Body of pancreas (tissue), 4 donors: ENCODE measurements at regions not wholly inside any gene's neighbourhood (a gene's known extent, or its start where the extent isn't known, plus 50 kb on each side); places are given as distances from the start of the nearest gene placed in this dataset.
"Not testable (repeated sequence)": the region's sequence is repeated elsewhere in the genome, so short reads cannot be mapped to it uniquely, and the experiment has no call there.

Experiments
- ATAC-seq: fragments of 150-250 bp; one replicate; pipeline ENCODE4 v1.9.1; 2016
- DNase-seq, 4 donors: peaks; one replicate each; pipeline ENCODE4 v3.0.0-alpha.2; 2019
- H3K27ac ChIP-seq, 4 donors: fragments of 200-600 bp; sonication (generic); 1 replicate in 3 of 4; 2 replicates in 1 of 4; pipeline versions ENCODE4 v1.5.1 to v1.6.1; 2016 to 2019; ENCODE audit warnings: mild to moderate bottlenecking in 1 of 4, mixed read lengths in 1 of 4, moderate library complexity in 1 of 4
- H3K27me3 ChIP-seq, 2 donors: fragments of 200-600 bp; sonication (generic); one replicate each; pipeline ENCODE4 v1.6.0; 2016; ENCODE audit warnings: mild to moderate bottlenecking in 1 of 2
- H3K36me3 ChIP-seq, 2 donors: fragments of 200-600 bp; sonication (generic); replicated peaks in 1 of 2; 2 replicates each; pipeline ENCODE4 v1.5.1; 2016; ENCODE audit warnings: low read depth in 2 of 2; ENCODE audit not compliant: insufficient read depth in 1 of 2
- H3K4me1 ChIP-seq: fragments of 200-600 bp; sonication (generic); one replicate; pipeline ENCODE4 v1.6.0; 2016
- H3K4me3 ChIP-seq, 2 donors: fragments of 200-600 bp; sonication (generic); 1 replicate in 1 of 2; 2 replicates in 1 of 2; pipeline ENCODE4 v1.5.1; 2016 to 2019
- H3K9me3 ChIP-seq, 3 donors: fragments of 200-600 bp; sonication (generic); 1 replicate in 2 of 3; 2 replicates in 1 of 3; pipeline ENCODE4 v1.5.1; 2016
- POLR2A ChIP-seq, 3 donors: fragments of 450-650 bp; IDR thresholded peaks; one replicate each; pipeline ENCODE4 v1.6.1; 2016; ENCODE audit warnings: antibody characterized with exemption in 3 of 3, mild to moderate bottlenecking in 2 of 3
- WGBS, 2 donors: methylation state at CpG; one replicate each; pipeline ENCODE4 v1.1.5; 2017; 5-methylcytosine and 5-hydroxymethylcytosine counted together
- intact Hi-C: fragments of 100-400 bp; cut with DNase I; formaldehyde crosslinking; loops from one replicate; pipeline ENCODE4 v1.15.1; 2023
- TF ChIP-seq, protein P1 (sequence below), 7 experiments: fragments of 450-650 bp in 4 of 7; fragments of 200-600 bp in 3 of 7; sonication (generic) in 3 of 7; IDR thresholded peaks; one replicate each; pipeline ENCODE4 v1.5.1; 2016 to 2019; ENCODE audit warnings: antibody characterized with exemption in 7 of 7

DNA sequence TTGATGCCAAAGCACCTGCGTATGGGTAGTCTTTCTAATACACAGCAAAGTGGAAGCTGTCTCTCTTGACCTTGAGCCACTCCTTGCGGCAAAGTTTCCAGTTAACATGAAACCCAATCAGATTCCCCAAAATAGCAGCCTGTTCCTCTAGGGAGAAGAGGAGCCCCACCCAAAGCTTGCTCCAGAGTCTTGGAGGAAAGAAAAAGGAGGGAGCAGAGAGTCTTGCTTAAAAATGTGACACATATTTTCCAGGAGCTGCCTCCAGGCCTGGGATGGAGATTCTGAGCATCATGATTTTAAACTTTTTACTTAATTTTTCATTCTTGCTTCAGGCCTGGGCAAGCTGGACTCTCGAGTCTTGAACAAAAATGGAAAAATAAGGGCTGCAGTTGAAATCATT, 223.5 kb upstream of the TNC start:
- intact Hi-C loops: no loop called here
- Histone ChIP-seq H3K27ac (no peak overlapping the region), H3K36me3 (no peaks in the 10 kb centered on the region), H3K4me3 (no peak overlapping the region), H3K4me1 (no peaks in the 10 kb centered on the region), H3K27me3 (no peaks in the 10 kb centered on the region), H3K9me3 (no peaks in the 10 kb centered on the region)
- TF ChIP-seq POLR2A (IDR thresholded peaks at IDR 0.05): no peak
- TF ChIP-seq, protein P1, sequence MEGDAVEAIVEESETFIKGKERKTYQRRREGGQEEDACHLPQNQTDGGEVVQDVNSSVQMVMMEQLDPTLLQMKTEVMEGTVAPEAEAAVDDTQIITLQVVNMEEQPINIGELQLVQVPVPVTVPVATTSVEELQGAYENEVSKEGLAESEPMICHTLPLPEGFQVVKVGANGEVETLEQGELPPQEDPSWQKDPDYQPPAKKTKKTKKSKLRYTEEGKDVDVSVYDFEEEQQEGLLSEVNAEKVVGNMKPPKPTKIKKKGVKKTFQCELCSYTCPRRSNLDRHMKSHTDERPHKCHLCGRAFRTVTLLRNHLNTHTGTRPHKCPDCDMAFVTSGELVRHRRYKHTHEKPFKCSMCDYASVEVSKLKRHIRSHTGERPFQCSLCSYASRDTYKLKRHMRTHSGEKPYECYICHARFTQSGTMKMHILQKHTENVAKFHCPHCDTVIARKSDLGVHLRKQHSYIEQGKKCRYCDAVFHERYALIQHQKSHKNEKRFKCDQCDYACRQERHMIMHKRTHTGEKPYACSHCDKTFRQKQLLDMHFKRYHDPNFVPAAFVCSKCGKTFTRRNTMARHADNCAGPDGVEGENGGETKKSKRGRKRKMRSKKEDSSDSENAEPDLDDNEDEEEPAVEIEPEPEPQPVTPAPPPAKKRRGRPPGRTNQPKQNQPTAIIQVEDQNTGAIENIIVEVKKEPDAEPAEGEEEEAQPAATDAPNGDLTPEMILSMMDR (IDR thresholded peaks at IDR 0.05): no peak
- 52 to 58% methylated on average over 3 of the region's 3 CpGs for WGBS, 2 donors
- ATAC-seq: no peak
- peak in 1 of 4 donors; percentile 2 for DNase-seq

DNA sequence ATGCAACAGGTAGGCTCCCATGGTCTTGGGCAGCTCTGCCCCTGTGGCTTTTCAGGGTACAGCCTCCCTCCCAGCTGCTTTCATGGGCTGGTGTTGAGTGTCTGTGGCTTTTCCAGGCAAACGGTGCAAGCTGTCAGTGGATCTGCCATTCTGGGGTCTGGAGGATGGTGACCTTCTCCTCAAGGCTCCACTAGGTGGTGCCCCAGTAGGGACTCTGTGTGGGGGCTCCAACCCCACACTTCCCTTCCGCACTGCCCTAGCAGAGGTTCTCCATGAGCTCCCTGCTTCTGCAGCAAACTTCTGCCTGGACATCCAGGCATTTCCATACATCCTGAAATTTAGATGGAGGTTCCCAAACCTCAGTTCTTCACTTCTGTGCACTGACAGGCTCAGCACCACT, 229.8 kb upstream of the TNC start:
- intact Hi-C loops, H3K27ac ChIP-seq, H3K36me3 ChIP-seq, H3K4me3 ChIP-seq, H3K27me3 ChIP-seq, H3K9me3 ChIP-seq, H3K4me1 ChIP-seq, DNase-seq, ATAC-seq: not testable (repeated sequence)
- 66 to 86% methylated on average over 2 of the region's 2 CpGs for WGBS, 2 donors

DNA sequence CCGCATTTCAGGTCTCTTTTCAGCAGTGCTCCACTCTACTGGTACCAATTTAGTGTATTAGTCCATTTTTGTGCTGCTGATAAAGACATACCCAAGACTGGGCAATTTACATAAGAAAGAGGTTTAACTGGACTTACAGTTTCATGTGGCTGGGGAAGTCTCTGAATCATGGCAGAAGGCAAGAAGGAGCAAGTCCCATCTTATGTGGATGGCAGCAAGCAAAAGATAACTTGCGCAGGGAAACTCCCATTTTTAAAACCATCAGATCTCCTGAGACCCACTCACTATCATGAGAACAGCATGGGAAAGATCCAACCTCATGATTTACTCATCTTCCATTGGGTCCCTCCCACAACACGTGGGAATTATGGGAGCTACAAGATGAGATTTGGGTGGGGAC, 231.0 kb upstream of the TNC start:
- H3K4me1 ChIP-seq, H3K27me3 ChIP-seq, H3K36me3 ChIP-seq, DNase-seq, H3K4me3 ChIP-seq, H3K9me3 ChIP-seq, H3K27ac ChIP-seq, ATAC-seq, intact Hi-C loops: not testable (repeated sequence)
- WGBS, 2 donors: 68 to 69% methylated on average over 3 of the region's 3 CpGs

DNA sequence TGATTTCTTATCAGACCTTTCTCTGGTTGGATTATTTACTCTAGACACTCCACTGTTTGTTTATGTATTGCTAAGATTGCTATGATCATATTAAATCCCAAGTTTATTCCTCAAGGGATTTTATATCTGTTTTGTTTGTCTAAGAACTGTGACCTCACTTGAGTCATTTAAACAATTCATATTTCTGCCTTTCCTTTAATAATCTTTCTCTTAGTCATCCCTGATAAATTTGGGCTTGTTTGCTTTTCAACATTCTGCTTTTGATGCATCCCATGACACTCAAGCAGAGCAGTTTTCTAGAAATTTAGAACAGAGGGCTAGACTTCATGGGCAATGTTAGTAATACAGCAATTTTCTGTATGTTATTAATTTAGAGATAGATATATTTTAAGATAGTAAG, 231.6 kb upstream of the TNC start:
- Histone ChIP-seq H3K36me3 (no peaks in the 10 kb centered on the region), H3K4me1 (no peaks in the 10 kb centered on the region), H3K4me3 (no peak overlapping the region), H3K27ac (no peak overlapping the region), H3K27me3 (no peaks in the 10 kb centered on the region), H3K9me3 (no peaks in the 10 kb centered on the region)
- ATAC-seq (no peak), DNase-seq (no peak)
- TF ChIP-seq, protein P1 (IDR thresholded peaks at IDR 0.05): no peak
- TF ChIP-seq POLR2A (IDR thresholded peaks at IDR 0.05): no peak
- intact Hi-C loops: no loop called here

DNA sequence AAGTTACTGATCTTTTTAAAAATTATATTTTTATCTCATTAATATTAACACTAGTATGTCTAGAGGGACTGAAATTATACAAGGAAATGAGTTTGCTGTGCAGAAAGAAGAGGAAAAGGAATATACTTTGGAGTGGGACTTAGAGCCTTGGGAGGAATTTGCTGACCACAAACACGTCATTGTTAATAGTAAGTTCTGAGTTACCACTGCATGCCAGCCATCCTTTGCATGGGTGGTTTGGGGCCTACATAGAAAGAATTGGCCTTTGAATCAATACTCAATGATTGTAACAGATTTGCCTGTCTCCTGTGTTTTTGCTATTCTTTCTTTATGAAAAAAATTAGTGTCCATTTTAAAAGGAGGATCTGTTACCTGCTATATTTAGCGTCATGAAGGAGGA, 232.6 kb upstream of the TNC start:
- Histone ChIP-seq H3K4me1 (no peaks in the 10 kb centered on the region), H3K36me3 (no peaks in the 10 kb centered on the region), H3K27me3 (no peaks in the 10 kb centered on the region), H3K4me3 (no peak overlapping the region), H3K9me3 (no peaks in the 10 kb centered on the region), H3K27ac (no peak overlapping the region)
- DNase-seq: no peak
- no peak for ATAC-seq
- TF ChIP-seq, protein P1 (IDR thresholded peaks at IDR 0.05): no peak
- TF ChIP-seq POLR2A (IDR thresholded peaks at IDR 0.05): no peak
- intact Hi-C loops: no loop called here
- 65 to 66% methylated on average over 2 of the region's 2 CpGs for WGBS, 2 donors

DNA sequence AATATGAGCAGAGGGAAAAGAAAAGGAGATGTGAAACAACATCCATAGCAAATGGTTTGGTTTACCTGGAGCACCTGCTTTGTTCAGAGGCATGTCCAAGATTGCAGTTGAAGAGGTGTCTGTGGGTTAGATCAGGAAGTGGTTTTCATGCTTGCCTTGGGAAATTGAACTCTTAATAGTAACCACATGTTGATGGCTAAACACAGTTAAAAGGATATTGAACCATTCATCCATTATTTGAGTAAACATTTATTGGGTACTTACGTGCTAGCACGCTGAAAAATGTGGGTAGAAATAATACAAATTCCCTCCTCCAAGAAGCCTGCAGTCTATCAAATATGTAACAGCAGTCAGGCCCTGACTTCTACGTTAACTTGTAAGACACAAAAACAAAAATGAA, 235.7 kb upstream of the TNC start:
- WGBS, 2 donors: 46 to 51% methylated on average over 3 of the region's 3 CpGs
- no peaks in the 10 kb centered on the region for H3K36me3 ChIP-seq
- no peak overlapping the region for H3K4me3 ChIP-seq
- no peaks in the 10 kb centered on the region for H3K27me3 ChIP-seq
- DNase-seq (no peak), ATAC-seq (no peak)
- no peaks in the 10 kb centered on the region for H3K4me1 ChIP-seq
- no peaks in the 10 kb centered on the region for H3K9me3 ChIP-seq
- H3K27ac ChIP-seq: no peak overlapping the region
- no peak for TF ChIP-seq POLR2A (IDR thresholded peaks at IDR 0.05)
- intact Hi-C loops: no loop called here
